Uterus (tissue), 2 donors: ENCODE measurements at regions not wholly inside any gene's neighbourhood (a gene's known extent, or its start where the extent isn't known, plus 50 kb on each side); places are given as distances from the start of the nearest gene placed in this dataset.

Source experiments
- CTCF ChIP-seq, 4 experiments: fragments of 200-600 bp in 2 of 4; fragments of 450-650 bp in 2 of 4; sonication (generic) in 2 of 4; IDR thresholded peaks; one replicate each; pipeline ENCODE4 v1.5.1; 2016 to 2019; ENCODE audit warnings: antibody characterized with exemption in 4 of 4, mild to moderate bottlenecking in 2 of 4, moderate library complexity in 1 of 4
- POLR2A ChIP-seq, 2 donors: fragments of 450-650 bp; IDR thresholded peaks; one replicate each; pipeline ENCODE4 v1.6.1; 2016; ENCODE audit warnings: antibody characterized with exemption in 2 of 2, mild to moderate bottlenecking in 1 of 2, moderate library complexity in 1 of 2

- TF ChIP-seq CTCF (IDR thresholded peaks at IDR 0.05) (no peak), POLR2A (IDR thresholded peaks at IDR 0.05) (no peak)
Measured at GRCh38 chr6:125598422-125598821, 151.0 kb upstream of the HEY2 start.
